ENCODE measurements at regions not wholly inside any gene's neighbourhood (a gene's known extent, or its start where the extent isn't known, plus 50 kb on each side); places are given as distances from the start of the nearest gene placed in this dataset.

DNA sequence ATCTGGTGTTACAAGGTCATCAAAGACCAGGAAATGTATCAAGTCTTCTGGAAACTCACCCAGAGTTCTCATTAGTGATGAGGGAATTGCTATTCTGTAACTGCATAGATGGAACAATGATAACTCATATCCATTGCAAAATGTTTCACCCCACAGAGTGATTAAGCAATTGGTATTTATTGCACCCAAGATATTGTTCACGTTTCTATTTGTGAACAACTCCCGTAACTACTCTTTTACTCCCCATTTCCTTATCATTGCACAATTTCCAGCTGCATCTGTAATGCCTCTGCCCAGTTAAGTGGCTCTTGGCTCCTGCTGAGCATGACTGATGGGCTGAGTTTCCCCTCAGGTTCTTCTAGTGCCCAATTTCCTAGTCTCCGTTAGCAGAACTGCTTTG is 108.7 kb upstream of the PRICKLE1 start:
- H3K36me3 ChIP-seq (ENCODE audit: control insufficient read depth in 1 of 2, insufficient read depth in 2 of 2, low read length in 2 of 2): no peaks in the 10 kb centered on the region
- TF ChIP-seq, protein P1, sequence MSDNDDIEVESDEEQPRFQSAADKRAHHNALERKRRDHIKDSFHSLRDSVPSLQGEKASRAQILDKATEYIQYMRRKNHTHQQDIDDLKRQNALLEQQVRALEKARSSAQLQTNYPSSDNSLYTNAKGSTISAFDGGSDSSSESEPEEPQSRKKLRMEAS (IDR thresholded peaks at IDR 0.05): no peak
- no peak for TF ChIP-seq RAD21 (IDR thresholded peaks at IDR 0.05; ENCODE audit: low read depth)
- no peak for TF ChIP-seq SP1 (IDR thresholded peaks at IDR 0.05; ENCODE audit: low read depth)
- no peak for TF ChIP-seq ZFX (IDR thresholded peaks at IDR 0.05)
- no peak for TF ChIP-seq REST (IDR thresholded peaks at IDR 0.05; ENCODE audit: low read depth)
- no peak for TF ChIP-seq SRF (IDR thresholded peaks at IDR 0.05; ENCODE audit: low read depth)
- no peak for TF ChIP-seq ZBTB33 (IDR thresholded peaks at IDR 0.05; ENCODE audit: extremely low read depth, insufficient replicate concordance, low read length)
- TF ChIP-seq CTCF (IDR thresholded peaks at IDR 0.05 in 2 of 3, conservative IDR thresholded peaks at IDR 0.05 in 1 of 3; ENCODE audit: borderline replicate concordance in 1 of 3, insufficient read depth in 1 of 3, low read depth in 2 of 3, low read length in 2 of 3): no peak
- no peak for TF ChIP-seq EGR1 (IDR thresholded peaks at IDR 0.05; ENCODE audit: low read depth)
- no peak overlapping the region for H3K4me3 ChIP-seq (replicated peaks in 1 of 2; ENCODE audit: low read depth in 1 of 2, low read length in 2 of 2)
- no peaks in the 10 kb centered on the region for H3K27me3 ChIP-seq (ENCODE audit: insufficient read depth, low read length)
- H4K20me1 ChIP-seq (ENCODE audit: insufficient read depth): no peaks in the 10 kb centered on the region
- ChIA-PET POLR2A (no interaction called here), RAD21 (ENCODE audit: low non-redundant PET in 1 of 2, low total read pairs in 2 of 2, uncharacterized antibody in 2 of 2, unreplicated experiment in 2 of 2) (no interaction called here), CTCF (no interaction called here)
- no peaks in the 10 kb centered on the region for H3K9me2 ChIP-seq (ENCODE audit: insufficient read depth)
- no peaks in the 10 kb centered on the region for H3K9me3 ChIP-seq (ENCODE audit: control insufficient read depth in 1 of 2, insufficient read depth in 1 of 2, low read depth in 1 of 2, low read length in 2 of 2)
- H2AFZ ChIP-seq (ENCODE audit: low read depth, low read length, poor library complexity, severe bottlenecking): no peak overlapping the region
- no peak for DNase-seq (ENCODE audit: low read depth, low spot score)
- no peak for ATAC-seq
- no peaks in the 10 kb centered on the region for H3K79me2 ChIP-seq (ENCODE audit: insufficient read depth, low read length)
- BruUV-seq (replicated peaks): no TSS peak
- H3K27ac ChIP-seq (ENCODE audit: low read depth, low read length): no peak overlapping the region
- H3K4me2 ChIP-seq (ENCODE audit: low read length): no peak overlapping the region
- no peaks in the 10 kb centered on the region for H3K4me1 ChIP-seq (ENCODE audit: control insufficient read depth in 1 of 2, insufficient read depth in 2 of 2, low read length in 2 of 2)
- intact Hi-C loops (cut with micrococcal nuclease): no loop called here
- no peak overlapping the region for H3K9ac ChIP-seq (ENCODE audit: low read length)
